ENCODE measurements at regions not wholly inside any gene's neighbourhood (a gene's known extent, or its start where the extent isn't known, plus 50 kb on each side); places are given as distances from the start of the nearest gene placed in this dataset.
"Not testable (repeated sequence)": the region's sequence is repeated elsewhere in the genome, so short reads cannot be mapped to it uniquely, and the experiment has no call there.

DNA sequence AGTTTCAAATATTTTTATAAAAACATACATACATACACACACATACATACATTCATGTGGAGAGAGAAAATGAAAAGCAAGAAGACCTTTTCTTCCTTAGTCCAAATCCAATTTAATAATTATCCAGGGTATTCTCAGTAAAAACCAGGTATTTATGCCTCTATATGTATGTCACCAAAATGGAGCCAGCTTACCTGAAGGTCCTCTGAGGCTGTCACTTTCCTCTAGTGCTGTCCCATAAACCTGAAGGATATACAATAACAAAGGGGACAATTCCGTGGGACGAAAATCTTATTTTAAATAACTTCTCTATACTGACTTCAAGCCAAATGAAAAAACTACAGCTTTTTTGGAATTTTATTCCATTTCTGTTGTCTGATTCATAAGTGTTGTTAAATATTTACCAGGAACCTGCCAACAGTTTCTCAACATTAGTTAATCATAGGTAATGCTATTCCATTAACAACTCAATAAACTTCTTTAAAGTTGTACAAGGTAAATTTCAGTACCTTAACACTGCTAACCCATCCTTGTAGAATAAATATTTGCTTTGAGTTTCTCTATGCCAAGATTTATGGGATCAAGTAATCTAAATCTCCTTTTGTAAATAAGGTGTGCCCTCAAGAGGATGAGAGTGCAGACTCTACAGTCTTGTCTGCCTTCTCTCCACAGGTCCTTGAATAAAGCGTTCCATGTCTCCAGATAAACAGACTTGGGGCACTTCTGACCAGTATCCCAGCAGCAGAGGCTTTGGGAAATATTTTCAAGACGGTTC is 260.3 kb downstream of the AHR start:
- DNase-seq (ENCODE audit: low spot score): no peak

DNA sequence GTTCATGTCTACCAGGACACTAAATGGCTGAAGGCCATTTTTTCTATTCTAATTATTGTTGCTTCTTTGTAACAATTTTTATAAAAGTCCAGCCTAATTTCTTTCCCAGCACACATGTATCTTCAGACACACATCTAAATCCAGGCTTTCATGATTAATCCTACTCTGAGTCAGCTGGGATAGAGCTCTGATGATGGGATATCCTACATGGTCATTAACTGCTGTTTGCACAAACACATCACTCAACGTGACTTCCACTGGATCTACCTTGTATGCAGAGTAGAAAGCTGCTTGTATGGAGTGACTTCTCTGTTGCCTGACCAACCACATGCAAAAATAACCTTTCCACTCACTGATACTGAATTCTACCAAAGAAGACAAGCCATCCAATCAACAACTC is 260.9 kb downstream of the AHR start:
- DNase-seq (ENCODE audit: low spot score): no peak

DNA sequence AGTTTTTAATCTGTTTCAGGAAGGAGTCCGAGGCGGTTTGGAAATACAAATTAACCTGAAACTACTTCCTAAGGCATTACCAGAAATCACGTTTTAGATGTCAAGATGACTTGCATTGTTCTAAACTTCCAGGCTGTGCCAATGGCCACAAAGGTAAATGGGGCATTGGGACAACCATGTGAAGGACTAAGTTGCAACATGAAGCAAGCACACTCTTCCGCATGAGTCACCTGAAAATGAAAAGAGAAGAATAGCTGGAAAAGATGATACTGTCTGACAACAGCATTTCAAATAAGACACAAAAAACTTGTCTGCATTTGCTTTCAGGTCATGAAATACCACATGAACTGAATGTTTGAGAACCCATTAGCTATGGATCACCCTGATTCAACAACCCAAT is 262.1 kb downstream of the AHR start:
- no peak for DNase-seq (ENCODE audit: low spot score)

DNA sequence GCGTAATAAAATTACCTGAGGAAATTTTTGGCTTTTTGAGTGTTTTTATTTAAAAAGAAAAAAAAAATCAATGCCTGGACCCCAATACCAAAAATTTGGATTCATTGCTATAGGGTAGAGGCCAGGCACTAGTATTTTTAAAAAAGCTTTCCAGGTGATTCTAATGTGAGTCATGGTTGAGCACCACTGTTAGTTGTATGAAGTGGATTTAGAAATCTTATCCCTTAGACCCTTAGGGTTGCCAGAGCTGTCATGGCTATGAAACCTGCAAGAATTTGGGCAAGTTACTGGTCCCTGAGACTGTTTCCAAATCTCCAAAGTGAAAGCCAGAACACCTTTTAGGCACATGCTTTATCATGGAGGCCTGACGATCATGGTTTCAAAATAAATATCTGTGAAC is 262.5 kb downstream of the AHR start:
- no peak for DNase-seq (ENCODE audit: low spot score)

DNA sequence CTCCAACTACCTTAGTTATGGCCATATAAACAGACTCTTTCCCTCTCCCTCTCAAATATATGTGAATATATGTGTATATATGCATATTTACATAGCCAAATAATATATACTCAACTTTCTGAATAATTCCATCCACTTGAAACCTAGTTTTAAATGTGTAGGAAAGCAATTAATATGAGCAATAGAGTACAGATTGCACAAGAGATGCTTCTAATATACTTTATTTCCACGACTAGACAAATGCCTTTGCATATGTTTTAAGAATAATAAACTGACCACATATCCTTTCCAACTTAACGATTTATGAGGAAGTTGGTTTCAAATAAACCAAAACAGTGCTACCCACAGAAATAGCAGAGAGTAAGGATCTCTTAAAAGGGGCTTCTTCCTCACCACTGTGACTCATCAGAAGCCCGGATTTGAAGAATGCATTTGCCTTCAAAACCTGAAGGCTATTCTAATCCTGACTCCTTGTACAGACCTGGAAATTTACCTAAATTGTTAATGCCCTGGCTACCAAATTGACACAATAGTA is 266.3 kb downstream of the AHR start:
- no peak for DNase-seq (ENCODE audit: low spot score)

DNA sequence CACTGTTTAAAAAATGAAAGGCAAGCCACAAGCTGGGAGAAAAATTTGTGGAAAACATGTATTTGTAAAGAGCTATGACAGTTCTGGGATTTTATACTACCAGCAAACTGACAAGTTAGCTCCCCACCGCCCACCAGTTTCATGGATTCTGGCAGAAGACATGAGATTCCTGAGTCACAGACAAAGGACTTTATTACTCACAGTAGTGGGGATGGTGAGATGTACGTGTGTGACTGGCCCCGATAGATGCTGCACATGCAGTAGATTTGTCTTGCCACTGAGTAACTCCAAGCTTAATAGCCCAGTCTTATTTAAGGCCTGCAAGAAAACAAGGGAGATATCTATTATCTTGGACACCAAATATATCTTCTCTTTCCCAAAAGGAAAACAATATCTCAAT is 281.7 kb downstream of the AHR start:
- no peak for DNase-seq (ENCODE audit: low spot score)

DNA sequence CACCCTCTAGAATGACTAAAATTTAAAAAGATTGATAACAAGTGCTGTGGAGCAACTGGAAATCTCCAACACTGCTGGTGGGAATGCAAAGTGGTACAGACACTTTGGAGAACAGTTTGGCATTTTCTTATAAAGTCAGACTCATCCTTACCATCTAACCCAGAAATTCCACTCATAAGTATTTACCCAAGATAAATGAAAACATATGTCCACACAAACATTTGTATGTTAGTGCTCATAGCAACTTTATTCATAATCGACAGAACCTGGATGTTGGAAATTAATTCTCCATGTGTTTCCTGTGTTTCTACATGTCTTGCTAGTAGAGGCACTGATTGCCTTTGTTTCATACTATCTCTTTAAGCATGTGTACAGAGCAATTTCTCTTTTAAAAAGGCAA is 282.4 kb downstream of the AHR start:
- no peak for DNase-seq (ENCODE audit: low spot score)

DNA sequence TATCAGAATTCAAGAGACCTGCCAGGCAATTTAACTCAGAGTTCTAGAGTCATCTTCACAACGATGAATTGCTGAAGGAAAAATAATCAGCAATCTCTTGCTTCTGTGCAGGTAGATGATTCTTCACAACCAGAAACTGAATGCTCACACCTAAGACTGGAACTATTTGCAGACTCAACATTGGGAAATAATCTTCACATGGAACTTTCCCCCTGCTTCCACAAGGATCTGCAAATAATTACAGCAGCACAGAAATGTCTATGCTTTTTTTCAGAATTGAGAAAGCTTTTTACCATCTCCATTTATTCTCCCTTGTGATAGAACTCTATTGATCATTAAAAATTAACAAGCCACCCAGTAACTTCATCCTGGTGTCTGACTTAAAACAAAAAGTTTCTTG is 282.8 kb downstream of the AHR start:
- no peak for DNase-seq (ENCODE audit: low spot score)

DNA sequence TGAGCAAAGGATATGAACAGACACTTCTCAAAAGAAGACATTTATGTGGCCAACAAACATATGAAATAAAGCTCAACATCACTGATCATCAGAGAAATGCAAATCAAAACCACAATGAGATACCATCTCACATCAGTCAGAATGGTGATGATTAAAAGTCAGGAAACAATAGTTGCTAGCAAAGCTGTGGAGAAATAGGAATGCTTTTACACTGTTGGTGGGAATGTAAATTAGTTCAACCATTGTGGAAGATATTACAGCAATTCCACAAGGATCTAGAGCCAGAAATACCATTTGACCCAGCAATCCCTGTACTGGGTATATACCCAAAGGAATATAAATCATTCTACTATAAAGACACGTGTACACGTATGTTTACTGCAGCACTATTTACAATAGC is 284.2 kb downstream of the AHR start:
- DNase-seq (ENCODE audit: low spot score): not testable (repeated sequence)

DNA sequence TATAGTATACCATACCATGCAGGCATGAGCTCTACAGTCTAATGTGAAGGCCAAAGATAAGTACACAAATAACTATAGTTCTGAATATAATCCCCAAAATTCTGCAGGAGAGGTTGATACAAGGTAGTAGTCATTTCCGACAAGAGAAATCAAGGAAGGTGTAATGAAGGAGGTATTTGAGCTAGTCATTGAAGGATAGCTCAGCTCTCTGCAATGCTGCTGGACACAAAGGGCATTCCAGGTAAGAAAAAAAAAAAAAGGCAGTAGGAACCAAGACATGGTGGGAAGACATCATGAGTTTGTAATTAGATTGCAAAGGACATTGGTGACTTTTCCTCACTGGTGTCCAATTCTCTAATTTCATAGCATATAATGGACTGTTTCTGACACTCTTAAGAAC is 285.3 kb downstream of the AHR start:
- DNase-seq (ENCODE audit: low spot score): no peak

DNA sequence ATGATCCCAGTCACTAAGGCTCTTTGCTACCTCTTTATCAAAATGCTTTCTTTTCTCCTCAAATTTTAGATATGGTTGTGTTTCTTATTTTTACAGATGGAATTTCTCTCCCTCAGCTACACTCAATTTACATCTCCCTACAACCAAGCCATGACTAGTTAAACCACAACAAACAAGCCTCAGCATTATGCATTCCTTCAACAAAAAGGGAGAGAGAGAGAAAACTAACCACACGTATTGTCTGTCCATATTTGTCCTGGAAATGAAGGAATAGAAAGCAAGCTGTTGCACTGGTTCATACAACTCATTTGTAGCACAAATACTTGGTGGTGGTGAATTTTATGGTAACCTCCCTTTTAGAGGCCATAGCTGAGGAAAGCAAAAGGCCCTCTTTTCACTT is 286.4 kb downstream of the AHR start:
- no peak for DNase-seq (ENCODE audit: low spot score)

DNA sequence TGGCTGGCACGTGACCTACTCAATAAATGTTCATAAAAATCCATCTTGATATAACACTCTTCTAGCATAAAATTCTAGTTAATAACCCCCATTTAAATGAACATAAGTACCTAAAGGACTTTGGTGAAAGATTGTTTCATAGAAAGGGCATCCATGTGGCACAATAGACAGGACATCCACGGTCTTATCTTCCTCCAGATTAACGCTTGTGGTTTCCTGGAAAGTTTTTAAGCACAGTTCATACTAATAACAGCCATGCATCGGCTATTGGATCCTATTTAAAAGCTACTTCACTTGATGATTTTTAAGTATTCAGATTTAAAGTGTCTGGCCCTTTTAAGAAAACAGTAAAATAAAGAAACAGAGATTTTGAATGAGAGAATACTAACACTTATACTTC is 288.3 kb downstream of the AHR start:
- no peak for DNase-seq (ENCODE audit: low spot score)

DNA sequence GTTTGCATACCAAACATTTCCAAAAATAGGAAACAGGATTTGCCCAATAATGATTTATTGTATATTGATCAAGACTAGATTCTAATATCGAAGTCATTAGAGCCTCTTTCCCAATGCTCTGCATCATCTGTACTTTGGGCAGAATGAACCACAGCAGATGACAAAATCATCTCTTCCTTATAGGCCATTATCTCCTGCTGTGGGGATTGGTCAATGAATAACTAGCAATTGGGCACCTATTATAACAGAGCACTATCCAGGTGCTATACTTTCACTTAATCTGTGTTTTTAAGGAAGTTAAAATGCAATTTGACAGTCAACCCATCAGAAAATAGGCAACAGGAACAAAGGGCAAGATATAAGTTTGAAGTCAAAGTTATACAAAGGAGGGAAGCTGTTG is 290.3 kb downstream of the AHR start:
- no peak for DNase-seq (ENCODE audit: low spot score)

DNA sequence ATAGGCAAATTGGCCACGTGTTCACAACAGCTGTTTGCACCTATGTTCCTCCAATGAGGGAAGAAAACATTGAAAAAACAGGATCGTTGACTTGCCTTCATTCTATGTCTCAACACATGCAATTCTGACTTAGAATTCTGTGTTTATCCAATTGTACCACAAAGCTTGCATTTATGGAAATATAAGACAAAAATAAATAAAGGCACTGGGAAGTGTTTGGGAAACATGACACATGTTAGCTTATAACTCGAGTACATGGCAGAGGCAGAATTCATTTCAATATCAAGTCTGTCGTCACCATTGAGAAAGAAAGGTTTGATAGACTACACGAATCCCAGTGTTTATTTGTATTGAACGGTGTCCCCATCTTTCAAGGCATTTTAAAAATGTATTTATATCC is 291.2 kb downstream of the AHR start:
- no peak for DNase-seq (ENCODE audit: low spot score)

DNA sequence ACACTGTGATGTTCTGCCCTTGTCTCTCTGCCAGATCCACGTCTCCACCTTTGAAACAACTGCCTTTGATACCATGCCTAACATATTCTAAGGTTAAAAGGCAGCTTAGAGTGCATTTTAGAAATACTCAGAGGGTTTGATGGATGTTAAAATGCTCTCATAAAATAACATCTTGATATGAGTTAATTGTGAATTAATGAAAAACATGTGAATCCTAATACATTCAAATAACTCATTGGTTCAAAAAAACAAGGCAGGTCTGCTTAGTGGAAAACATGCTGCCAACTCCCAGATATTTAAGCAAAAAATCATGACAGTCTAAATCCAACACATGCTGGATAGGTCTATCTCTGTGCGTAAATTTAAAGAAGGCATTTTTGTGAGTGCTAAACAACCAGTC is 291.8 kb downstream of the AHR start:
- no peak for DNase-seq (ENCODE audit: low spot score)

DNA sequence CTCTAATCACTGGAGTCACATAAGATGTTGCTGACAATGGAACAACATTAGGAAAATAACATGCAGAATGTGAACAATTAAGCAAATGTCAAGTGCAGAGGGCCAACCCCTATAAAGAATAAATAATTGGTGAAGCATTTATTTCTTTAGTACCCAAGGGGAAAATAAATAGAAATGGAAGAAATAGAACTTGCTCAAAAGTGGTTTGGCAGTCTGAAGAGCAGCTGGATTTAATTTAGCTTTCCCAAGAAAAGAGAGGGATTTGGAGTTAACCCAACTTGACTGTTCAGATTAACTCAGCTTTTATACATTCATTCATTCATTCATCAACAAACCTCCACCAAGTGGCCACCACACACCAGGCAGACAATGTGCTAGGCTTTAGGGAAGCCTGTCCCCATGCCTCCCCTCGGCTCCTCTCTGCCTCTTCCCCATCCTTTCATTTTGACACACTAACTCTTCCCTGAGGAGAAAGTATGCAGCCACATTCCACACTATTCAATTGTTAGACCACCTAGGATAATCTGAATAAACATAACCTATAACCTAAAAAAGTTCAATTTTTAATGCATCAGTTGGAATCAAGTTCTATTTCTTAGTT is 295.5 kb downstream of the AHR start:
- no peak for DNase-seq (ENCODE audit: low spot score)

DNA sequence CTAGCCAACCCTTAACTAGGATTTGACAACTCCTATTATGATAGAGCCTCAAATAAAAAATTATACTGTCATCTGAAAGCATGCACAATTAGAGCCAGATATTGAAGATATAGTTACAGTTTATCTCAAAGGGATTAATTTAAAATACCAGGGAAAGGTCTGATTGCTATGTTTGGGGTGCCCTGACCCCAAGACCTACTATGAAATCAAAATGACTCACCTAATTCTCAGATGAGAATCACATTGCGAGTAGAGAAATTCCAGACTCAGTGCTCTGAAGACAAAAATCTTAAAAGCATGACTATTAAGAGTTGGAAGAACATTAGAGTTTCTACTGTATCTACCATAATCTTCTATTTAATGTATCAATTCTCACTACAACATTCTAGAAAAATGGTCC is 297.1 kb downstream of the AHR start:
- no peak for DNase-seq (ENCODE audit: low spot score)

DNA sequence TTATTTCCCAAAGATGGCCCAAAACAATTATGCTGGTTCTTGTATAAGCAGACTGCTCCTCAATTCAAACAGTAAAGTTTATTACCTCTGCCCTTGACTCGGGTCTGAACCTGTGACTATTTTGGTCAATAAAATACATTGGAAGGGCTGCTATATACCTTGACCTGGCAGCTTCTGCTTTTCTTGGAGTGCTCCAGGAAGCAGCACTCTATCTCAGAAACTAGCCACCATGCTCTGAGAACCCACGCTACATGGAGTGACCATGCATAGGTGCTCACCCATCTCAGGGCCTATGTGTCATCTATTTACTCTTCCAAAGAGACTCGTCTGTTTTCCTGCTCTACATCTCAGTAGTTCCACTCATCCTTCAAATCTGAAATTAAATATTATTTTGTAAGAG is 299.9 kb downstream of the AHR start:
- DNase-seq (ENCODE audit: low spot score): no peak

DNA sequence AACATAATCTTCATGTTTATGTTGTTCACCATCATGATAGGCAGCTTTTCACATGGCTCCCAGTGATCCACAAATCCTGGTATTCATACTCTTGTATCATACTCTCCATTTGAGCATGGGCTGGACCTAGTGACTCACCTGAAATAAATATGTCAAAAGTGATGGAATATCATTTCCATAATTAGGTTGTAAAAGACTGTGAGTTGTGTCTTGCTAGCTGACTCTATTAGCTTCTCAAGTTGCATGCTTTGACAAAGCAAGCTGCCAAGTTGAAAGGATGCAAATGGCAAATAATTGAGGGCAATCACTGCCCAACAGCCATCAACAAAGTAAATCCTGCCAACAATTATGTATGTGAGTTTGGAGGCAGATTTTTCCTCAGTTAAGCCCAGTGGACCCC is 300.4 kb downstream of the AHR start:
- DNase-seq (ENCODE audit: low spot score): no peak

DNA sequence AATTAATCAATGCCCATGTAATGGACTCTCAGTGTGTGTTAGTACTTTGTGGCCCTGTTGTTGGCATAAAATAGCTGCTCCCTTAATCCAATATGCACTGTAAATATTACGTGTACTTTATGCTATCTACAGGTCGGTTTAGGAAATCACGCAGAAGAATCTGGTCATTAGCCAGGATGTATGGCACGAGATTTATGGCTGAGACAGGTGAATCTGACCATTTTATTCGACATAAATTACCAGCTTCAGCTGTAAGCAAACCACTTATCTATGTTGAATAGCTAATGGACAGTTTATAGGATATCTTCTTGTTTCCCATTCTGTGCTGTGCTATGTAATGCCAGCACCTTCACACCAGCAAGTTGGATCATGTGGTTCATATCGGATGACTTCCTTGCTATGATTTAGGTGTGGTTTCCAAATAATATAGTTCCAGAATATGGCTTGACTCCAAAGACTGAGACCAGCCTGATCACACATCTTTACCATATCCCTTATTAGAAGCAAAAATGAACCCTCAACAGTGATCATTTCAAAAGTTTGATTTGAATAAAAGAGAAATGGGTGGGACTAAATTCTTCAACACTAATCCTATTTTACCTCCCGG is 301.4 kb downstream of the AHR start:
- no peak for DNase-seq (ENCODE audit: low spot score)

DNA sequence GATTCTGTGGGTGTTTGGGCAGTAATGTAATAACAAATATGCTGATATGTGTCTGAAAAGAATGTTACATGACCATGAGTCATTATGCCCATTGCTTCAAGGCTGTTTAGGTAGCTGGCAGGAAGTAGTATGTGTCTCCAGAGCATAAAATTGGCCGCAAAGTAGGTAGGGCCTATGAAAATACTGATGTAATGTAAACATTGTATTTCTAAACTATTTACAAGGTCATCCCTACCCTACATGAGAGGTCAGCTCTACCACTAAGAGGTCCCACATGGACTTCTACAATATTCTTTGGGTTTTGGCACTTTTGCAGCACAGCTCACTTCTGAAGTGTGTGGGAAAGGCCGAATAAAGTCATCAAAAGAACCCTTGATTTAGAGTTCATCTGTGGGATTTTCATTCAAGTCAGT is 301.9 kb downstream of the AHR start:
- DNase-seq (ENCODE audit: low spot score): no peak

DNA sequence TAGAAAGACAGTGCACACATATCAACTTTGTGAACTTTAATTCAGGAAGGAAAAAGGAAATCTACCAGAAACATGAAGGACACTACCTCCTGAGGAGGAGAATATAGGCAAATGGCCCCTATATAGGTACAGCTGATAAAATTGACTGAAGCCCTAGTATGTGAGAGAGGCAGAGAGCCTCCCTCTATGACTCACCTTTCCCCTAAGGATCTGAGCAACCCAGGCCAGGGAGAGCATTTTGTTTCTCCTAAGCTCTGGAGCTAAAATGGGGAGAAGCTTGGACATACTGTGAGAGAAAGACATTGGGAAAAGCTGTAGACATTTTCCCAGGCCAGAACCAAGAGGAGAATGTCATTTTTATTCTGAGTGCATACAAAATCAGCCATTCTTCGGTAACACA is 303.5 kb downstream of the AHR start:
- no peak for DNase-seq (ENCODE audit: low spot score)

DNA sequence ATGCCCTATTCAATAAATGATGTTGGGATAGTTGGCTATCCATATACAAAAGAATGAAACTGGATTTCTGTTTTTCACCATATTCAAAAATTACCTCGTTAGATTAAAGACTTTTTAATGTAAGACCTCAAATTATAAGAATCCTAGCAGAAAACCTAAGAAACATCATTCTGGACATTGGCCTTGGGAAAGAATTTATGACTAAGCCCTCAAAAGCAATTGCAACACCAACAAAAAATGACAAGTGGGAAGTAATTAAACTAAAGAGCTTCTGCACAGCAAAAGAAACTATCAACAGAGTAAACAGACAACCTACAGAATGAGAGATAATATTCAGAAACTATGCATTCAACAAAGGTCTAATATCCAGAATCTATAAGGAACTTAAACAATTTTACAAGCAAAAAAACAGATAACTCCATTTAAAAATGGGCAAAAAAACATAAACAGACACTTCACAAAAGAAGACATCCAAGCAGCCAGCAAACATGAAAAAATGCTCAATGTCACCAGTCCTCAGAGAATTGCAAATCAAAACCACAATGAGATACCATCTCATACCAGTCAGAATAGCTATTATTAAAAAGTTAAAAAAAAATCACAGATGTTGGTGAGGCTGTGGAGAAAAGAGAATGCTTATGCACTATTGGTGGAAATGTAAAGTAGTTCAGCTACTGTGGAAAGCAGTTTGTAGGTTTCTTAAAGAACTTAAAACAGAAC is 309.8 kb downstream of the AHR start:
- no peak for DNase-seq (ENCODE audit: low spot score)
